ENCODE measurements at regions not wholly inside any gene's neighbourhood (a gene's known extent, or its start where the extent isn't known, plus 50 kb on each side); places are given as distances from the start of the nearest gene placed in this dataset.

DNA sequence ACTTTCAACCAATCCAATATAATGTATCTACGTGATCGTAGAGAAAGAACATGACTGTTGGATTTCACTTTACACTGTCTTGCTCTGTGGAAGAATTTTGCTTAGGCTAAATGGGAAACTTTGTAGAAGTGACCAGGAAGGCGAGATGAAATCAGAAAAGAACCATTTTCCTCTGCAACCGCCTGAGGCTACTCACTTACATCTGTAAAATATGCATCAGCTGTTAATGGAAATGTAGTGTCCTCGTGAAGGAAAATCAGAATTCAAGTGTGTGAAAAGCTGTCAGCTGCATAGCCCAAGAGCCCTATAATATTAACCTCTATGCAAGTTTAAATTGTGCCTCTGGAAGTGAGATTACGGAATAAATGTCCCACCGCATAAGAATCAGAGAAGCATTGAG is 277.9 kb downstream of the C6orf118 start (continued):
- TF ChIP-seq, protein P1, sequence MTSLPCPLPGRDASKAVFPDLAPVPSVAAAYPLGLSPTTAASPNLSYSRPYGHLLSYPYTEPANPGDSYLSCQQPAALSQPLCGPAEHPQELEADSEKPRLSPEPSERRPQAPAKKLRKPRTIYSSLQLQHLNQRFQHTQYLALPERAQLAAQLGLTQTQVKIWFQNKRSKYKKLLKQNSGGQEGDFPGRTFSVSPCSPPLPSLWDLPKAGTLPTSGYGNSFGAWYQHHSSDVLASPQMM (CRISPR knock-in tag; IDR thresholded peaks at IDR 0.05), result no peak
- TF ChIP-seq ZNF184 (CRISPR knock-in tag; IDR thresholded peaks at IDR 0.05), result no peak
- no peak for TF ChIP-seq NFE2L1 (tag; IDR thresholded peaks at IDR 0.05; ENCODE audit: borderline replicate concordance, low read depth)
- no peak for TF ChIP-seq RBM14 (IDR thresholded peaks at IDR 0.05; ENCODE audit: borderline replicate concordance, insufficient read depth, low read depth, low read length)
- no peak for TF ChIP-seq ZNF408 (CRISPR knock-in tag; IDR thresholded peaks at IDR 0.05; ENCODE audit: low read depth)
- no peak for TF ChIP-seq MEIS2 (IDR thresholded peaks at IDR 0.05; ENCODE audit: partially characterized antibody)
- no peak for TF ChIP-seq PTBP1 (IDR thresholded peaks at IDR 0.05; ENCODE audit: low read depth, low read length)

DNA sequence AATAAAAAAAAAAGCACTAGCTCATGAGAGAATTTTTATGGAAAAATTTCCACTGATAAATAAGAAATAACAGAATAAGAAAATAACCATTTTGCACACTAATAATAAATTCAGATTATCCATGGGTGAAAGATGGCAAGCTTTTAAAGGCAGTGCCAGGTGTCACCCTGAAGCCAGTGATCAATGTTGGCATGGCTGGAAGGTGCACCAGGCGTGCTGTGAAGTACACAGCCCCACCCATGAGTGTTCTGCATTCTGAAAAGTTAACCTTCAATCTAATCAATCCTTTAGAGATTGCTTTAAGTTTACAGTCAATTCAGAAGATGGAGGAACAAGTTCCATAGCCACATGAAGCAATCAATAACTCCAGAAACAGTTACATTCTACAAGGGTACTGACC is 284.4 kb downstream of the C6orf118 start:
- Histone ChIP-seq H3K27me3 (ENCODE audit: control insufficient read depth in 2 of 2, insufficient read depth in 2 of 2, low read length in 2 of 2) (no peaks in the 10 kb centered on the region), H3K4me3 (no peak overlapping the region), H3K79me2 (ENCODE audit: control insufficient read depth, insufficient read depth, low read length) (no peaks in the 10 kb centered on the region), H3K4me2 (ENCODE audit: insufficient read depth, low read length) (no peak overlapping the region), H3K27ac (ENCODE audit: extremely low read depth, low read depth, low read length) (no peak overlapping the region), H3K36me3 (ENCODE audit: control insufficient read depth, insufficient read depth, low read length) (no peaks in the 10 kb centered on the region), H4K20me1 (replicated peaks; ENCODE audit: control insufficient read depth, insufficient read depth, low read length) (no peaks in the 10 kb centered on the region), H3K9ac (ENCODE audit: insufficient read depth in 1 of 2, low read depth in 2 of 2, low read length in 2 of 2) (no peak overlapping the region), H3K9me1 (ENCODE audit: control insufficient read depth, insufficient read depth, low read length) (no peaks in the 10 kb centered on the region), H3K4me1 (replicated peaks in 1 of 2; ENCODE audit: control insufficient read depth in 2 of 2, insufficient read depth in 2 of 2, low read length in 2 of 2) (no peaks in the 10 kb centered on the region), H2AFZ (ENCODE audit: low read depth, low read length) (no peak overlapping the region), H3K9me3 (replicated peaks; ENCODE audit: control insufficient read depth, insufficient read depth, low read depth, low read length) (no peaks in the 10 kb centered on the region)
- in situ Hi-C loops (cut with MboI), result no loop called here
- DNase-seq (ENCODE audit: extremely low read depth in 1 of 4, low spot score in 3 of 4) (no peak), ATAC-seq (no peak), FAIRE-seq (no peak)
- POLR2A ChIA-PET, result no interaction called here
- no TSS peak for BruUV-seq (replicated peaks)
- intact Hi-C loops (cut with micrococcal nuclease), result no loop called here
- 0% methylated on average over 1 of the region's 1 CpG for WGBS (ENCODE audit: insufficient coverage, low coverage, missing lambda C conversion rate)
- CTCF ChIA-PET (ENCODE audit: low intra/inter-chr PET ratio), result no interaction called here
- TF ChIP-seq FOS (IDR thresholded peaks at IDR 0.05; ENCODE audit: extremely low read depth, insufficient read length), result no peak
- no peak for TF ChIP-seq KDM5B (IDR thresholded peaks at IDR 0.05; ENCODE audit: insufficient replicate concordance, low read depth, low read length)
- TF ChIP-seq, protein P2, sequence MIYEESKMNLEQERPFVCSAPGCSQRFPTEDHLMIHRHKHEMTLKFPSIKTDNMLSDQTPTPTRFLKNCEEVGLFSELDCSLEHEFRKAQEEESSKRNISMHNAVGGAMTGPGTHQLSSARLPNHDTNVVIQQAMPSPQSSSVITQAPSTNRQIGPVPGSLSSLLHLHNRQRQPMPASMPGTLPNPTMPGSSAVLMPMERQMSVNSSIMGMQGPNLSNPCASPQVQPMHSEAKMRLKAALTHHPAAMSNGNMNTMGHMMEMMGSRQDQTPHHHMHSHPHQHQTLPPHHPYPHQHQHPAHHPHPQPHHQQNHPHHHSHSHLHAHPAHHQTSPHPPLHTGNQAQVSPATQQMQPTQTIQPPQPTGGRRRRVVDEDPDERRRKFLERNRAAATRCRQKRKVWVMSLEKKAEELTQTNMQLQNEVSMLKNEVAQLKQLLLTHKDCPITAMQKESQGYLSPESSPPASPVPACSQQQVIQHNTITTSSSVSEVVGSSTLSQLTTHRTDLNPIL (CRISPR knock-in tag; IDR thresholded peaks at IDR 0.05), result no peak
- TF ChIP-seq, protein P3, sequence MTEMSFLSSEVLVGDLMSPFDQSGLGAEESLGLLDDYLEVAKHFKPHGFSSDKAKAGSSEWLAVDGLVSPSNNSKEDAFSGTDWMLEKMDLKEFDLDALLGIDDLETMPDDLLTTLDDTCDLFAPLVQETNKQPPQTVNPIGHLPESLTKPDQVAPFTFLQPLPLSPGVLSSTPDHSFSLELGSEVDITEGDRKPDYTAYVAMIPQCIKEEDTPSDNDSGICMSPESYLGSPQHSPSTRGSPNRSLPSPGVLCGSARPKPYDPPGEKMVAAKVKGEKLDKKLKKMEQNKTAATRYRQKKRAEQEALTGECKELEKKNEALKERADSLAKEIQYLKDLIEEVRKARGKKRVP (CRISPR knock-in tag; IDR thresholded peaks at IDR 0.05), result no peak
- TF ChIP-seq, protein P4, sequence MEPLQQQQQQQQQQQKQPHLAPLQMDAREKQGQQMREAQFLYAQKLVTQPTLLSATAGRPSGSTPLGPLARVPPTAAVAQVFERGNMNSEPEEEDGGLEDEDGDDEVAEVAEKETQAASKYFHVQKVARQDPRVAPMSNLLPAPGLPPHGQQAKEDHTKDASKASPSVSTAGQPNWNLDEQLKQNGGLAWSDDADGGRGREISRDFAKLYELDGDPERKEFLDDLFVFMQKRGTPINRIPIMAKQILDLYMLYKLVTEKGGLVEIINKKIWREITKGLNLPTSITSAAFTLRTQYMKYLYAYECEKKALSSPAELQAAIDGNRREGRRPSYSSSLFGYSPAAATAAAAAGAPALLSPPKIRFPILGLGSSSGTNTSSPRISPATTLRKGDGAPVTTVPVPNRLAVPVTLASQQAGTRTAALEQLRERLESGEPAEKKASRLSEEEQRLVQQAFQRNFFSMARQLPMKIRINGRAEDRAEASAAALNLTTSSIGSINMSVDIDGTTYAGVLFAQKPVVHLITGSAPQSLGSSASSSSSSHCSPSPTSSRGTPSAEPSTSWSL (CRISPR knock-in tag; IDR thresholded peaks at IDR 0.05; ENCODE audit: borderline replicate concordance), result no peak
- no peak for TF ChIP-seq PHTF2 (CRISPR knock-in tag; IDR thresholded peaks at IDR 0.05)
- TF ChIP-seq CEBPB (tag; IDR thresholded peaks at IDR 0.05), result no peak
- TF ChIP-seq, protein P5, sequence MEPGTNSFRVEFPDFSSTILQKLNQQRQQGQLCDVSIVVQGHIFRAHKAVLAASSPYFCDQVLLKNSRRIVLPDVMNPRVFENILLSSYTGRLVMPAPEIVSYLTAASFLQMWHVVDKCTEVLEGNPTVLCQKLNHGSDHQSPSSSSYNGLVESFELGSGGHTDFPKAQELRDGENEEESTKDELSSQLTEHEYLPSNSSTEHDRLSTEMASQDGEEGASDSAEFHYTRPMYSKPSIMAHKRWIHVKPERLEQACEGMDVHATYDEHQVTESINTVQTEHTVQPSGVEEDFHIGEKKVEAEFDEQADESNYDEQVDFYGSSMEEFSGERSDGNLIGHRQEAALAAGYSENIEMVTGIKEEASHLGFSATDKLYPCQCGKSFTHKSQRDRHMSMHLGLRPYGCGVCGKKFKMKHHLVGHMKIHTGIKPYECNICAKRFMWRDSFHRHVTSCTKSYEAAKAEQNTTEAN (CRISPR knock-in tag; IDR thresholded peaks at IDR 0.05), result no peak
- TF ChIP-seq SREBF1 (IDR thresholded peaks at IDR 0.05; ENCODE audit: borderline replicate concordance, low read depth, low read length), result no peak
- no peak for TF ChIP-seq RBM17 (IDR thresholded peaks at IDR 0.05; ENCODE audit: borderline replicate concordance, low read depth, low read length)

Data from K562 (cell line).